Natural killer cell (primary cell): ENCODE measurements at regions not wholly inside any gene's neighbourhood (a gene's known extent, or its start where the extent isn't known, plus 50 kb on each side); places are given as distances from the start of the nearest gene placed in this dataset.

Experiments
- ATAC-seq, 3 donors: fragments of 150-1000 bp in 2 of 3; fragments of 200-7000 bp in 1 of 3; cut with Tn5 transposase; 1 replicate in 1 of 3; 2 replicates in 2 of 3; pipeline ENCODE4 v1.10.0; 2021; ENCODE audit warnings: mild to moderate bottlenecking in 2 of 3, moderate library complexity in 2 of 3
- DNase-seq, 2 donors: peaks; one replicate each; pipeline versions ENCODE4 v3.0.0 to v3.0.0-alpha.2; 2013 to 2021; ENCODE audit warnings: mixed read lengths in 1 of 2
- H3K27ac ChIP-seq: one replicate; pipeline ENCODE4 v1.5.1; 2013; ENCODE audit warnings: mild to moderate bottlenecking, low read length
- H3K27me3 ChIP-seq: one replicate; pipeline ENCODE4 v1.6.1; 2013; ENCODE audit warnings: low read length; ENCODE audit not compliant: control insufficient read depth, insufficient read depth
- H3K36me3 ChIP-seq: one replicate; pipeline ENCODE4 v1.6.1; 2013; ENCODE audit warnings: low read length; ENCODE audit not compliant: control insufficient read depth, insufficient read depth
- H3K4me1 ChIP-seq: one replicate; pipeline ENCODE4 v1.6.1; 2013; ENCODE audit warnings: low read length; ENCODE audit not compliant: control insufficient read depth, insufficient read depth
- H3K4me3 ChIP-seq: one replicate; pipeline ENCODE4 v1.5.1; 2013; ENCODE audit warnings: low read length
- H3K9me3 ChIP-seq: one replicate; pipeline ENCODE4 v1.6.1; 2013; ENCODE audit warnings: low read length; ENCODE audit not compliant: control insufficient read depth, insufficient read depth
- H3K27ac Mint-ChIP-seq, 2 donors: one replicate each; pipeline ENCODE4 v1.8.0; 2022; ENCODE audit warnings: mild to moderate bottlenecking in 2 of 2, mixed read lengths in 2 of 2, moderate library complexity in 1 of 2
- H3K27me3 Mint-ChIP-seq, 2 donors: one replicate each; pipeline ENCODE4 v1.8.0; 2022; ENCODE audit warnings: low read depth in 2 of 2, mixed read lengths in 2 of 2
- H3K36me3 Mint-ChIP-seq: one replicate; pipeline ENCODE4 v1.8.0; 2022; ENCODE audit warnings: mixed read lengths
- H3K4me1 Mint-ChIP-seq, 2 donors: one replicate each; pipeline ENCODE4 v1.8.0; 2022; ENCODE audit warnings: mixed read lengths in 2 of 2
- H3K4me3 Mint-ChIP-seq: one replicate; pipeline ENCODE4 v1.8.0; 2022; ENCODE audit warnings: mild to moderate bottlenecking, moderate library complexity, mixed read lengths
- H3K9me3 Mint-ChIP-seq, 2 donors: one replicate each; pipeline ENCODE4 v1.8.0; 2022; ENCODE audit warnings: mixed read lengths in 2 of 2
- WGBS: methylation state at CpG from one replicate; pipeline ENCODE4 v1.1.7; 2013; ENCODE audit warnings: missing lambda C conversion rate; ENCODE audit not compliant: insufficient coverage; 5-methylcytosine and 5-hydroxymethylcytosine counted together
- intact Hi-C: fragments of 100-400 bp; cut with micrococcal nuclease; formaldehyde crosslinking; loops from one replicate; pipeline ENCODE4 v1.14.2; 2022
- TF ChIP-seq, protein P1 (sequence below): fragments of 200-600 bp; IDR thresholded peaks from one replicate; pipeline ENCODE4 v1.8.0; 2022; ENCODE audit warnings: antibody characterized with exemption

DNA sequence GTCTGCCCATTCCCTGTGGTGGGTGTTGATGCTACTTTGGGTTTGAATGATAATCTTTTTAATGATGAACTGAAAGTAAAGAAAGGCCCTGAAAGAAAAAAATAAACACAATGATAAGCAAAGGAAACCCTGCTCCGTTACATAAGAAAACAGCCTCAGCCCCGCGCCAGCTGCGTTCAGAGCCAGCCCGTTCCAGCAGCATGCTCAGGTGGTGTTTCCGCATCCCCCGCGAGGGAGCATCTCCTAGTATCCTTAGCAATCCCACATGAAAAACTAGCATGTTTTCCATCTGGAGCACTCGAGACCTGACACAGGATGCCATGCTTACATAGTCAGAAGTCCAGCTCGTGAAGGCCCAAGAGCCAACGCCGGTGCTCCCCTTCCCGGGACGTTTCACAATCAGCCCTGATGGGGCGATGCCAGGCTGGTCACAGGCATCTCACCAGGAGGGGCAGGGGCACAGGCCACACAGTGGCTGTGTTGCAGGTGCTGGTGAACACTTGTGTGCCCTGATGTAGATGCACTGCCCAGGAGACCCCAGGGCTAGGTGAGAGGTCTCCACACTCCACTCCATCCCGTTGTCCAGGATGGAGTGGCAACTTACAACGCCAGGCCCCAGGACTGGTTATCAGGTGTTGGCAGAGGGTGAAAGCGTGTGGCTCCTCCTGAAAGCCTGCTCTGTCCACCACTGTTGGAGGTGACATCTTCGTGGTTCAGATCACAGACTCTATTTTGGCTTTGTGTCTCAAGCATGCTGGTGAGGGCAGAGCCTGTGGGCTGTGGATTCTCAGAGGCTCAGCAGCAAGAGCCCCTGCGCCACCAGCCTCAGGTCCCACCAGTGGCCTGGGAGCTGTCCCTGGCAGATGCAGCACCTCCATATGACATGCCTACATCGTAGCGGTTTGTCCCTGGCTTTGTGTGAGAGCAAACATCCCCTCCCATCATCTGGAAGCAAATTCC, 246.8 kb upstream of the IRX1 start:
- Histone ChIP-seq H3K27ac (no peak overlapping the region), H3K4me3 (no peak overlapping the region), H3K9me3 (peaks cover 7% of the 10 kb centered on the region), H3K4me1 (no peaks in the 10 kb centered on the region), H3K36me3 (no peaks in the 10 kb centered on the region), H3K27me3 (no peaks in the 10 kb centered on the region)
- DNase-seq = no peak
- no peaks in the 10 kb centered on the region for H3K4me1 Mint-ChIP-seq
- no peaks in the 10 kb centered on the region for H3K36me3 Mint-ChIP-seq
- peaks cover 4 to 10% of the 10 kb centered on the region in 2 donors for H3K9me3 Mint-ChIP-seq
- H3K27me3 Mint-ChIP-seq = no peaks in the 10 kb centered on the region
- no peak overlapping the region for H3K4me3 Mint-ChIP-seq
- intact Hi-C loops = no loop called here
- no peak overlapping the region for H3K27ac Mint-ChIP-seq
- TF ChIP-seq, protein P1, sequence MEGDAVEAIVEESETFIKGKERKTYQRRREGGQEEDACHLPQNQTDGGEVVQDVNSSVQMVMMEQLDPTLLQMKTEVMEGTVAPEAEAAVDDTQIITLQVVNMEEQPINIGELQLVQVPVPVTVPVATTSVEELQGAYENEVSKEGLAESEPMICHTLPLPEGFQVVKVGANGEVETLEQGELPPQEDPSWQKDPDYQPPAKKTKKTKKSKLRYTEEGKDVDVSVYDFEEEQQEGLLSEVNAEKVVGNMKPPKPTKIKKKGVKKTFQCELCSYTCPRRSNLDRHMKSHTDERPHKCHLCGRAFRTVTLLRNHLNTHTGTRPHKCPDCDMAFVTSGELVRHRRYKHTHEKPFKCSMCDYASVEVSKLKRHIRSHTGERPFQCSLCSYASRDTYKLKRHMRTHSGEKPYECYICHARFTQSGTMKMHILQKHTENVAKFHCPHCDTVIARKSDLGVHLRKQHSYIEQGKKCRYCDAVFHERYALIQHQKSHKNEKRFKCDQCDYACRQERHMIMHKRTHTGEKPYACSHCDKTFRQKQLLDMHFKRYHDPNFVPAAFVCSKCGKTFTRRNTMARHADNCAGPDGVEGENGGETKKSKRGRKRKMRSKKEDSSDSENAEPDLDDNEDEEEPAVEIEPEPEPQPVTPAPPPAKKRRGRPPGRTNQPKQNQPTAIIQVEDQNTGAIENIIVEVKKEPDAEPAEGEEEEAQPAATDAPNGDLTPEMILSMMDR = no peak
- 83% methylated on average over 22 of the region's 22 CpGs for WGBS
- no peak for ATAC-seq

DNA sequence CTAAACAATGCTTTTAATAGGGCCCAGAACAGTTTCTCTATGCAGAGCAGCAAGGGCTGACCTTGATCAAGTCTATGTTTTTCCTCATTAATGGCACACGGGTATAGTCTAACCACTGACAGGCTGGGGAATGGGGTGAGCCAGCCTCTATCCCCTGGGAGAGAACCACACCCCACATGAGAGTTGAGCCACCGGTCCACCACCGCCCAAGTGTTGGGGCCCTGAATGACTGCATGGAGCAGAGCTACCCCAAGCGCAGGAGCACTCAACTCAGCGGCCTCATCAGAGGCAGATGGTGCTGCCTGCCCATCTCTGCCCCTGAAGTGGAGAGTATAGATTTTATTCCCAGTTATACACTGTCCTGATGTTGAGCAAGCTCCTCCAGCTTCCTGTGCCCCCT, 247.9 kb upstream of the IRX1 start:
- intact Hi-C loops = no loop called here
- no peaks in the 10 kb centered on the region for H3K36me3 Mint-ChIP-seq
- H3K4me3 Mint-ChIP-seq = no peak overlapping the region
- TF ChIP-seq, protein P1 = no peak
- H3K27me3 Mint-ChIP-seq = no peaks in the 10 kb centered on the region
- no peak overlapping the region for H3K27ac Mint-ChIP-seq
- H3K27me3 ChIP-seq = no peaks in the 10 kb centered on the region
- H3K4me1 Mint-ChIP-seq = no peaks in the 10 kb centered on the region
- peaks cover 4 to 5% of the 10 kb centered on the region in 2 donors for H3K9me3 Mint-ChIP-seq
- WGBS = 92% methylated on average over 5 of the region's 5 CpGs
- no peaks in the 10 kb centered on the region for H3K36me3 ChIP-seq
- DNase-seq (no peak), ATAC-seq (no peak)
- H3K4me1 ChIP-seq = no peaks in the 10 kb centered on the region
- no peak overlapping the region for H3K4me3 ChIP-seq
- no peak overlapping the region for H3K27ac ChIP-seq
- peaks cover 6% of the 10 kb centered on the region for H3K9me3 ChIP-seq

DNA sequence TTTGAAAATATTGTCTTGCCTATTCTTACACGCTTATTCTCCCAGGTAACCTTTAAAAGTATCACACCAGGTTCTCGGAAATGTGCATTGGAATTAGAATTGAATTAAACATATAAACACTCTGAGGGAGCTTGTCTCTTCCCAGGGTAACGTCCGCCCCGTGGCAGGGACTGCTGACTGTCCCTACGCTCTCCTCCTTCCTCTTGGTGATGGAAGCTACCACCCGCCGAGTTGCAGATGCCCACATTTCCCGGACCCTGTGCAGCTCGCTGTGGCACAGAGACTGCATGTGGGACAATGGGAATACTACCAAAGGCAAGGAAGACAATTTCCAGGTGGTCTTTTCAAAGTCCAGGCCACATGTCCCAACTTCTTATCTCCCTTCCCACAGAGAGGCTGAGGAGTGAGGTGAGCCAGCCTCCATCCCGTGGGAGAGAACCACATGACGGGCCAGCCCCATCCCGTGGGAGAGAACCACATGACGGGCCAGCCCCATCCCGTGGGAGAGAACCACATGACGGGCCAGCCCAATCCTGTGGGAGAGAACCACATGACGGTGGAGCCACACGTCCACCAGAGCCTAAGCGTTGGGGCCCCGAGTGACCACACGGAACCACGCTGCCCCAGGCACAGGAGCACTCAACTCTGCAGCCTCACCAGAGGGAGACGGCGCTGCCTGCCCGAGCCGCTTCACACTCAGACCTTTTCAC, 249.4 kb upstream of the IRX1 start:
- TF ChIP-seq, protein P1 = no peak
- WGBS = 89% methylated on average over 23 of the region's 26 CpGs
- intact Hi-C loops = no loop called here
- no peaks in the 10 kb centered on the region for H3K36me3 ChIP-seq
- H3K4me1 Mint-ChIP-seq = no peaks in the 10 kb centered on the region
- no peaks in the 10 kb centered on the region for H3K27me3 ChIP-seq
- no peaks in the 10 kb centered on the region for H3K4me1 ChIP-seq
- H3K27ac ChIP-seq = no peak overlapping the region
- no peaks in the 10 kb centered on the region for H3K27me3 Mint-ChIP-seq
- ATAC-seq = no peak
- no peaks in the 10 kb centered on the region for H3K36me3 Mint-ChIP-seq
- peaks cover 4% of the 10 kb centered on the region for H3K9me3 ChIP-seq
- H3K27ac Mint-ChIP-seq = no peak overlapping the region
- peaks cover 4 to 5% of the 10 kb centered on the region in 2 donors for H3K9me3 Mint-ChIP-seq
- no peak overlapping the region for H3K4me3 ChIP-seq
- DNase-seq = no peak
- H3K4me3 Mint-ChIP-seq = no peak overlapping the region
